Ramos (cell line): ENCODE measurements at regions not wholly inside any gene's neighbourhood (a gene's known extent, or its start where the extent isn't known, plus 50 kb on each side); places are given as distances from the start of the nearest gene placed in this dataset.

Source experiments
- in situ Hi-C: fragments of 300-500 bp; cut with MboI; formaldehyde crosslinking; loops from one replicate; pipeline ENCODE4 v1.14.3; 2022; ENCODE audit warnings: low sequenced_read_pairs; ENCODE audit not compliant: unreplicated experiment

GRCh38 chr21:35853321-35854239 is 206.7 kb downstream of the SETD4 start:
- in situ Hi-C loops: no loop called here

GRCh38 chr21:35852820-35853219 is 207.5 kb downstream of the SETD4 start:
- in situ Hi-C loops: no loop called here

- in situ Hi-C loops: no loop called here
Observed at GRCh38 chr21:35850542-35851103, 209.7 kb downstream of the SETD4 start.

GRCh38 chr21:35850029-35850428 is 210.3 kb downstream of the SETD4 start:
- in situ Hi-C loops: no loop called here

- in situ Hi-C loops: loop anchor here (10.0 kb wide), 1 partner anchor 1104 kb away; no protein-coding TSS in a partner anchor
Observed at GRCh38 chr21:35849144-35849543, 211.2 kb downstream of the SETD4 start.

GRCh38 chr21:35843911-35844667 is 216.2 kb downstream of the SETD4 start:
- in situ Hi-C loops: loop anchor here (10.0 kb wide), 1 partner anchor 1099 kb away; no protein-coding TSS in a partner anchor

GRCh38 chr21:35840949-35841348 is 219.4 kb downstream of the SETD4 start:
- in situ Hi-C loops: loop anchor here (10.0 kb wide), 1 partner anchor 1096 kb away; no protein-coding TSS in a partner anchor

GRCh38 chr21:35840197-35840799 is 220.0 kb downstream of the SETD4 start:
- in situ Hi-C loops: loop anchor here (10.0 kb wide), 1 partner anchor 1095 kb away; no protein-coding TSS in a partner anchor

GRCh38 chr21:35838987-35839763 is 221.2 kb downstream of the SETD4 start:
- in situ Hi-C loops: loop anchor here (10.0 kb wide), 1 partner anchor 1144 kb away; no protein-coding TSS in a partner anchor

GRCh38 chr21:35838350-35838749 is 222.0 kb downstream of the SETD4 start:
- in situ Hi-C loops: loop anchor here (10.0 kb wide), 1 partner anchor 1144 kb away; no protein-coding TSS in a partner anchor

- in situ Hi-C loops: loop anchor here (10.0 kb wide), 1 partner anchor 1139 kb away; no protein-coding TSS in a partner anchor
Observed at GRCh38 chr21:35833991-35834390, 226.3 kb downstream of the SETD4 start.

- in situ Hi-C loops: loop anchor here (10.0 kb wide), 1 partner anchor 1139 kb away; no protein-coding TSS in a partner anchor
Observed at GRCh38 chr21:35833388-35833787, 226.9 kb downstream of the SETD4 start.

GRCh38 chr21:35831230-35831629 is 229.1 kb downstream of the SETD4 start:
- in situ Hi-C loops: loop anchor here (10.0 kb wide), 1 partner anchor 1136 kb away; no protein-coding TSS in a partner anchor

- in situ Hi-C loops: no loop called here
Observed at GRCh38 chr21:35829067-35829466, 231.3 kb downstream of the SETD4 start.

GRCh38 chr21:35828161-35828560 is 232.2 kb downstream of the SETD4 start:
- in situ Hi-C loops: no loop called here

- in situ Hi-C loops: no loop called here
Observed at GRCh38 chr21:35827004-35827403, 233.3 kb downstream of the SETD4 start.

- in situ Hi-C loops: no loop called here
Observed at GRCh38 chr21:35825370-35826353, 234.7 kb downstream of the SETD4 start.

GRCh38 chr21:35824136-35824535 is 236.2 kb downstream of the SETD4 start:
- in situ Hi-C loops: no loop called here
